ENCODE measurements at regions not wholly inside any gene's neighbourhood (a gene's known extent, or its start where the extent isn't known, plus 50 kb on each side); places are given as distances from the start of the nearest gene placed in this dataset.

GRCh38 chr2:207474863-207475485 is 54.8 kb upstream of the CREB1 start:
- RAD21 ChIA-PET (ENCODE audit: low non-redundant PET in 1 of 2, low total read pairs in 2 of 2, uncharacterized antibody in 2 of 2, unreplicated experiment in 2 of 2): no interaction called here
- Histone ChIP-seq H3K4me3 (replicated peaks in 1 of 2; ENCODE audit: low read depth in 1 of 2, low read length in 2 of 2) (no peak overlapping the region), H3K4me2 (ENCODE audit: low read length) (peak overlapping the region; percentile 38), H3K79me2 (ENCODE audit: insufficient read depth, low read length) (no peaks in the 10 kb centered on the region), H3K9me3 (ENCODE audit: control insufficient read depth in 1 of 2, insufficient read depth in 1 of 2, low read depth in 1 of 2, low read length in 2 of 2) (no peaks in the 10 kb centered on the region), H3K27ac (ENCODE audit: low read depth, low read length) (no peak overlapping the region), H3K27me3 (ENCODE audit: insufficient read depth, low read length) (no peaks in the 10 kb centered on the region), H3K4me1 (ENCODE audit: control insufficient read depth in 1 of 2, insufficient read depth in 2 of 2, low read length in 2 of 2) (peaks cover 0 to 6% of the 10 kb centered on the region in 2 experiments; a peak in 1 of 4 replicates), H2AFZ (ENCODE audit: low read depth, low read length, poor library complexity, severe bottlenecking) (peak overlapping the region; percentile 10), H3K9ac (ENCODE audit: low read length) (no peak overlapping the region), H3K9me2 (ENCODE audit: insufficient read depth) (no peaks in the 10 kb centered on the region), H3K36me3 (ENCODE audit: control insufficient read depth in 1 of 2, insufficient read depth in 2 of 2, low read length in 2 of 2) (no peaks in the 10 kb centered on the region), H4K20me1 (ENCODE audit: insufficient read depth) (no peaks in the 10 kb centered on the region)
- CTCF ChIA-PET: interaction anchor here (3.4 kb wide), 1 partner anchor 492 kb away, joined by 30 read pairs; no protein-coding TSS in a partner anchor
- TF ChIP-seq YY1 (IDR thresholded peaks at IDR 0.05; ENCODE audit: extremely low read depth, insufficient replicate concordance, low read depth, low read length) (peak; percentile 41), RAD21 (IDR thresholded peaks at IDR 0.05; ENCODE audit: low read depth) (peak; percentile 94), REST (IDR thresholded peaks at IDR 0.05; ENCODE audit: low read depth) (no peak), CTCF (IDR thresholded peaks at IDR 0.05 in 2 of 3, conservative IDR thresholded peaks at IDR 0.05 in 1 of 3; ENCODE audit: borderline replicate concordance in 1 of 3, insufficient read depth in 1 of 3, low read depth in 2 of 3, low read length in 2 of 3) (peak; percentile 31 to 85 (median 81); a peak in 5 of 6 replicates), CBX3 (IDR thresholded peaks at IDR 0.05; ENCODE audit: low read depth) (0 out of 2 replicates have a peak, but pooled peaks have one; percentile 5)
- POLR2A ChIA-PET: no interaction called here
- intact Hi-C loops (cut with micrococcal nuclease): loop anchor here (1.0 to 10.0 kb wide), 5 partner anchors 308 to 920 kb away; partner anchors contain the start of gene KLF7
- peak; percentile 55 for ATAC-seq
- no TSS peak for BruUV-seq (replicated peaks)
- DNase-seq (ENCODE audit: low read depth, low spot score): peak; percentile 39
